H1 (cell line): ENCODE measurements at regions not wholly inside any gene's neighbourhood (a gene's known extent, or its start where the extent isn't known, plus 50 kb on each side); places are given as distances from the start of the nearest gene placed in this dataset.

Experiments
- GTF2F1 ChIP-seq: IDR thresholded peaks from 2 replicates; pipeline ENCODE4 v1.6.1; 2012; ENCODE audit warnings: low read depth, low read length, improper control_type of control experiment, borderline replicate concordance
- JUN ChIP-seq: IDR thresholded peaks from 2 replicates; pipeline ENCODE4 v1.6.1; 2011; ENCODE audit warnings: low read depth, mild to moderate bottlenecking, improper control_type of control experiment, low read length
- KDM1A ChIP-seq: fragments of 200-600, 300-600 bp; sonication (generic); IDR thresholded peaks from 2 replicates; pipeline ENCODE4 v1.7.1; 2016; ENCODE audit warnings: mild to moderate bottlenecking, low read length, borderline replicate concordance
- MAFK ChIP-seq: IDR thresholded peaks from 2 replicates; pipeline ENCODE4 v1.6.1; 2012; ENCODE audit warnings: low read depth, mild to moderate bottlenecking, improper control_type of control experiment, low read length
- PHF8 ChIP-seq: fragments of 200-600 bp; sonication (generic); conservative IDR thresholded peaks from 2 replicates; pipeline ENCODE4 v1.7.1; 2012; ENCODE audit warnings: low read depth, mild to moderate bottlenecking, inconsistent platforms, low read length, moderate library complexity
- RFX5 ChIP-seq: IDR thresholded peaks from 2 replicates; pipeline ENCODE4 v1.6.1; 2011; ENCODE audit warnings: low read depth, low read length, improper control_type of control experiment, borderline replicate concordance
- TF ChIP-seq, protein P1 (sequence below), 3 experiments: IDR thresholded peaks; 1 replicate in 2 of 3; 2 replicates in 1 of 3; pipeline versions ENCODE4 v1.5.1 to v1.6.1; 2011; ENCODE audit warnings: low read length in 3 of 3, mild to moderate bottlenecking in 3 of 3, inconsistent platforms in 2 of 3, low read depth in 1 of 3, moderate library complexity in 1 of 3; ENCODE audit not compliant: insufficient read depth in 1 of 3; ENCODE audit errors: control extremely low read depth in 1 of 3

DNA sequence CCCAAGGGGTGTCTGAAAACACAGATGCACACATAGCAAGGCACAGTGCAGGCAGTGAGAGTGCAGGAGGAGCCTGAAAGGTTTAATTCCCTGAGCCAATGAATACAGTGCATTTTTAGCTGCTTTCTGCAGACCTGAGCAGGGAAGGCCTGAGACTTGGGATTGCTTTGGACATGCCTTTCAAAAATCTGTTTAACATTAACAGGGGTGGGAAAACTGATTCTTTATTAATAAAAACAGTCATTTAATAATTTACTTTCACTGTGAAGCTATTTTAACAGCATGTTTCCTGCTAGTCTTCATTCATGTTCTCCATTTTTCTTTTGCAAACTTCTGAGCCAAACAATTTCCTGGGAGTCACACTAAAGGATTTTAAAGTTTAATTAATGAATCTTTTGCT lies 488.1 kb downstream of the SMARCA1 start:
- TF ChIP-seq RFX5 = no peak
- TF ChIP-seq PHF8 = no peak
- TF ChIP-seq, protein P1, sequence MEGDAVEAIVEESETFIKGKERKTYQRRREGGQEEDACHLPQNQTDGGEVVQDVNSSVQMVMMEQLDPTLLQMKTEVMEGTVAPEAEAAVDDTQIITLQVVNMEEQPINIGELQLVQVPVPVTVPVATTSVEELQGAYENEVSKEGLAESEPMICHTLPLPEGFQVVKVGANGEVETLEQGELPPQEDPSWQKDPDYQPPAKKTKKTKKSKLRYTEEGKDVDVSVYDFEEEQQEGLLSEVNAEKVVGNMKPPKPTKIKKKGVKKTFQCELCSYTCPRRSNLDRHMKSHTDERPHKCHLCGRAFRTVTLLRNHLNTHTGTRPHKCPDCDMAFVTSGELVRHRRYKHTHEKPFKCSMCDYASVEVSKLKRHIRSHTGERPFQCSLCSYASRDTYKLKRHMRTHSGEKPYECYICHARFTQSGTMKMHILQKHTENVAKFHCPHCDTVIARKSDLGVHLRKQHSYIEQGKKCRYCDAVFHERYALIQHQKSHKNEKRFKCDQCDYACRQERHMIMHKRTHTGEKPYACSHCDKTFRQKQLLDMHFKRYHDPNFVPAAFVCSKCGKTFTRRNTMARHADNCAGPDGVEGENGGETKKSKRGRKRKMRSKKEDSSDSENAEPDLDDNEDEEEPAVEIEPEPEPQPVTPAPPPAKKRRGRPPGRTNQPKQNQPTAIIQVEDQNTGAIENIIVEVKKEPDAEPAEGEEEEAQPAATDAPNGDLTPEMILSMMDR (IDR thresholded peaks at IDR 0.05; ENCODE audit: control extremely low read depth in 1 of 3, insufficient read depth in 1 of 3, low read depth in 1 of 3, low read length in 3 of 3) = no peak
- TF ChIP-seq GTF2F1 = no peak
- no peak for TF ChIP-seq MAFK
- TF ChIP-seq KDM1A = no peak
- no peak for TF ChIP-seq JUN
